ENCODE measurements at regions not wholly inside any gene's neighbourhood (a gene's known extent, or its start where the extent isn't known, plus 50 kb on each side); places are given as distances from the start of the nearest gene placed in this dataset.

- WGBS (ENCODE audit: low lambda C conversion rate): 74% methylated on average over 4 of the region's 4 CpGs
- Histone ChIP-seq H3K4me3 (ENCODE audit: low read depth in 2 of 2, low read length in 1 of 2) (no peak overlapping the region), H3K4me1 (ENCODE audit: control insufficient read depth in 1 of 2, insufficient read depth in 2 of 2, low read depth in 1 of 2, low read length in 1 of 2) (peaks cover 0 to 12% of the 10 kb centered on the region in 2 experiments; a peak in 1 of 4 replicates), H3K27me3 (ENCODE audit: insufficient read depth) (no peaks in the 10 kb centered on the region), H3K36me3 (replicated peaks in 1 of 2; ENCODE audit: control insufficient read depth in 1 of 2, insufficient read depth in 2 of 2, low read length in 1 of 2) (no peaks in the 10 kb centered on the region), H3K79me2 (ENCODE audit: insufficient read depth) (no peaks in the 10 kb centered on the region), H4K20me1 (ENCODE audit: insufficient read depth) (no peaks in the 10 kb centered on the region), H3K9me3 (no peaks in the 10 kb centered on the region), H3K27ac (ENCODE audit: low read depth in 2 of 2, low read length in 1 of 2) (peak overlapping the region; percentile 22 to 83; a peak in 3 of 4 replicates), H2AFZ (ENCODE audit: low read depth) (peak overlapping the region; percentile 32; the same call in 1 of the 2 replicates), H3K9me2 (no peaks in the 10 kb centered on the region), H3K9ac (no peak overlapping the region; the same call in 1 of the 2 replicates), H3F3A (replicated peaks; ENCODE audit: insufficient read depth) (peaks cover 20% of the 10 kb centered on the region), H3K4me2 (0 out of 2 replicates have a peak overlapping the region, but pooled peaks have one; percentile 70)
- DNase-seq: no peak
- TF ChIP-seq FOSL2 (IDR thresholded peaks at IDR 0.05; ENCODE audit: borderline replicate concordance, low read depth) (no peak), RAD21 (IDR thresholded peaks at IDR 0.05; ENCODE audit: low read length) (no peak), MXI1 (IDR thresholded peaks at IDR 0.05; ENCODE audit: low read depth, low read length) (no peak), EZH2phosphoT487 (IDR thresholded peaks at IDR 0.05; ENCODE audit: borderline replicate concordance, low read depth) (no peak), USF1 (IDR thresholded peaks at IDR 0.05; ENCODE audit: borderline replicate concordance, low read depth) (no peak), JUND (IDR thresholded peaks at IDR 0.05) (no peak), TAF1 (IDR thresholded peaks at IDR 0.05; ENCODE audit: borderline replicate concordance, low read depth, low read length) (no peak), YY1 (IDR thresholded peaks at IDR 0.05; ENCODE audit: low read depth) (no peak)
- ChIA-PET POLR2A (no interaction called here), CTCF (interaction anchor here (1.5 kb wide), 1 partner anchor 243 kb away, joined by 3 read pairs; no protein-coding TSS in a partner anchor)
Observed at GRCh38 chr3:181457756-181458155, 254.0 kb upstream of the SOX2 start.

GRCh38 chr3:181457190-181457589 is 254.5 kb upstream of the SOX2 start:
- POLR2A ChIA-PET: no interaction called here
- CTCF ChIA-PET: interaction anchor here (1.5 kb wide), 1 partner anchor 243 kb away, joined by 3 read pairs; no protein-coding TSS in a partner anchor
- no peaks in the 10 kb centered on the region for H3K79me2 ChIP-seq (ENCODE audit: insufficient read depth)
- H3K4me3 ChIP-seq (ENCODE audit: low read depth in 2 of 2, low read length in 1 of 2): peak overlapping the region; percentile 19 to 35; a peak in 3 of 4 replicates
- H3K36me3 ChIP-seq (replicated peaks in 1 of 2; ENCODE audit: control insufficient read depth in 1 of 2, insufficient read depth in 2 of 2, low read length in 1 of 2): no peaks in the 10 kb centered on the region
- H3K9ac ChIP-seq: peak overlapping the region; percentile 49; the same call in 1 of the 2 replicates
- peak overlapping the region; percentile 22 to 83; a peak in 3 of 4 replicates for H3K27ac ChIP-seq (ENCODE audit: low read depth in 2 of 2, low read length in 1 of 2)
- no peaks in the 10 kb centered on the region for H3K9me2 ChIP-seq
- TF ChIP-seq FOSL2 (IDR thresholded peaks at IDR 0.05; ENCODE audit: borderline replicate concordance, low read depth): peak; percentile 49; the same call in 1 of the 2 replicates
- TF ChIP-seq TCF12 (IDR thresholded peaks at IDR 0.05): peak; percentile 51; the same call in 1 of the 2 replicates
- TF ChIP-seq YY1 (IDR thresholded peaks at IDR 0.05; ENCODE audit: low read depth): peak; percentile 41; the same call in 1 of the 2 replicates
- no peak for TF ChIP-seq GATA2 (CRISPR knock-in tag; IDR thresholded peaks at IDR 0.05)
- TF ChIP-seq FOXM1 (IDR thresholded peaks at IDR 0.05; ENCODE audit: low read depth): no peak
- peak; percentile 86 for TF ChIP-seq NFIC (IDR thresholded peaks at IDR 0.05; ENCODE audit: borderline replicate concordance)
- peak in 1 of 2 experiments; percentile 52; a peak in 1 of 4 replicates for TF ChIP-seq EP300 (IDR thresholded peaks at IDR 0.05; ENCODE audit: borderline replicate concordance in 1 of 2, low read depth in 1 of 2, low read length in 1 of 2)
- no peak for TF ChIP-seq POLR2AphosphoS5 (IDR thresholded peaks at IDR 0.05; ENCODE audit: low read depth, low read length)
- peak; percentile 31; the same call in 1 of the 2 replicates for TF ChIP-seq JUND (IDR thresholded peaks at IDR 0.05)
- TF ChIP-seq USF1 (IDR thresholded peaks at IDR 0.05; ENCODE audit: borderline replicate concordance, low read depth): no peak
- no peak for TF ChIP-seq FOXJ3 (CRISPR knock-in tag; IDR thresholded peaks at IDR 0.05)
- TF ChIP-seq PBX3 (IDR thresholded peaks at IDR 0.05): no peak; the same call in 1 of the 2 replicates
- no peak for TF ChIP-seq MXI1 (IDR thresholded peaks at IDR 0.05; ENCODE audit: low read depth, low read length)
- TF ChIP-seq TAF1 (IDR thresholded peaks at IDR 0.05; ENCODE audit: borderline replicate concordance, low read depth, low read length): 0 out of 2 replicates have a peak, but pooled peaks have one; percentile 8
- no peak for TF ChIP-seq RCOR1 (IDR thresholded peaks at IDR 0.05; ENCODE audit: low read length)
- DNase-seq: no peak
- no peaks in the 10 kb centered on the region for H3K27me3 ChIP-seq (ENCODE audit: insufficient read depth)
- H3K4me2 ChIP-seq: peak overlapping the region; percentile 70
- H3F3A ChIP-seq (replicated peaks; ENCODE audit: insufficient read depth): peaks cover 20% of the 10 kb centered on the region
- peaks cover 0 to 12% of the 10 kb centered on the region in 2 experiments; a peak in 1 of 4 replicates for H3K4me1 ChIP-seq (ENCODE audit: control insufficient read depth in 1 of 2, insufficient read depth in 2 of 2, low read depth in 1 of 2, low read length in 1 of 2)
- WGBS (ENCODE audit: low lambda C conversion rate): 33% methylated on average over 9 of the region's 9 CpGs
- no peaks in the 10 kb centered on the region for H3K9me3 ChIP-seq
- H4K20me1 ChIP-seq (ENCODE audit: insufficient read depth): no peaks in the 10 kb centered on the region
- H2AFZ ChIP-seq (ENCODE audit: low read depth): peak overlapping the region; percentile 48; the same call in 1 of the 2 replicates

Measured in SK-N-SH (cell line).